Fibroblast of skin of abdomen (primary cell): ENCODE measurements at regions not wholly inside any gene's neighbourhood (a gene's known extent, or its start where the extent isn't known, plus 50 kb on each side); places are given as distances from the start of the nearest gene placed in this dataset.
"Not testable (repeated sequence)": the region's sequence is repeated elsewhere in the genome, so short reads cannot be mapped to it uniquely, and the experiment has no call there.

Experiments
- DNase-seq: peaks from one replicate; pipeline ENCODE4 v3.0.0-alpha.2; 2013

- DNase-seq: not testable (repeated sequence)
These were observed 162.8 kb upstream of the GJE1 start for GRCh38 chr6:141969768-141970415.

GRCh38 chr6:141969201-141969600 lies 163.5 kb upstream of the GJE1 start:
- DNase-seq: no peak

GRCh38 chr6:141968632-141969031 lies 164.1 kb upstream of the GJE1 start:
- no peak for DNase-seq

DNA sequence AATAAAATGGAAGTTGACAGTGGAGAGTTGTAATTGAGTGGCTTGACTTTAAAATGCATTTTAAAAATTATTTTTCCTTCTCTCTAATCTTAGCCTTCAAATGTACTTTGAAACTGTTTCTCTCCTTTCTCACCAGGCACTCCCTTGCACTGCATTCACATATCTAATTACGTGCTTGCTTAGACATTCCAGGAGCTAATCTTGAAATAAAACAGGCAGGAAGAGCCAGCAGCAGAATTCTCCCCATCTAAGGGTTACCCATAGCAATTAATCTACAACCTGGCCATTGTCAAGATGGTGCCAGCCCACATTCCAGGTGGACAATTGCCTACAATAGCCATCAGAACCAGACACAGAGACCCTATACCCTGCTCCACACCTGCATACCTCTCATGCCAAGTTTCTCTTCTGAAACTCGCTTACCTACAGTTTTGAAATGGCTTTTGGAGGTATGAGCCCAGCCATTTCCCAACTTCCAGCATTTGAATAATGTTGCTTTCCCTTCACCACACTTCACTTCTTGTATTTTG lies 167.6 kb upstream of the GJE1 start:
- DNase-seq: no peak

- DNase-seq: peak; percentile 4
These were observed 169.0 kb upstream of the GJE1 start for GRCh38 chr6:141963543-141964295.

GRCh38 chr6:141957271-141957670 lies 175.5 kb upstream of the GJE1 start:
- no peak for DNase-seq

GRCh38 chr6:141956868-141957267 lies 175.9 kb upstream of the GJE1 start:
- no peak for DNase-seq

- DNase-seq: peak; percentile 0
These were observed 176.5 kb upstream of the GJE1 start for GRCh38 chr6:141956046-141956761.

- DNase-seq: no peak
These were observed 179.7 kb upstream of the GJE1 start for GRCh38 chr6:141953072-141953471.

GRCh38 chr6:141946502-141946901 lies 186.2 kb upstream of the GJE1 start:
- no peak for DNase-seq

DNA sequence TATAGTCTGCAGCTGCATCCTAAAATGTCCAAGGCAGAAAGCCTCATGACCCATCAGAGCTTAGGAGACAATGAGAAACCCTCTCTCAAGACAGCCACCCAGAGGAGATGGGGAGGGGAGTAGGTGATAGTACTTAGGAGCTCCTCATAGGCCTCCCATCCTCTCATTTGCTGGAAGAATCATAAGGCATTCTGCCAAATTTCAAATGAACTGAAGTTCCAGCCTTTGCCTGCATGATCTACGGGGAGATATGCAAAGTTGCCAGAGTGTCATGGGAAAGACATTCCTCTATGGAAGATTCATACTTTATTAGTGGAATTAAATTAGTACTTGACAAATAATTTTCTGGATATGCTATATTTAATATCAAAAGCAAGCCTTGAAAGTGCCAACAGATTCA lies 194.1 kb upstream of the GJE1 start:
- no peak for DNase-seq

DNA sequence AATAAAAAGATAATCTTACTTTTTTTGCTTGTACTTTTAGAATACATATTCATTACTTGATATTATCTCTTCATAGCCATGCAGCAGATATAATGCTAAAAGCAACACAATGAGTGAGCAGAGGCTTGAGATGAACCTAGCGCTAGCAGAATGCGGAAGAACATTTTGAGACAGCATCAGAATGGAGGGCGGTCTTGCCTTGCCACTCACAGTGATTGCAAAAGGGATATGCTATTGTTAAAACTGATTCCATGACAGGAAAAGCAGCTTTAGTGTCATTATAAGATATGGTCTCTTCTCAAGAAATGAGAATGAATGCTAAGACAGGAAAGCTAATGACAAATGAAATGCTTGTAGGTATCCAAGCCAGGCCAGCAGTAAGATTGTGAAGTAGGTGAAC lies 200.0 kb upstream of the GJE1 start:
- DNase-seq: no peak

- not testable (repeated sequence) for DNase-seq
These were observed 206.4 kb upstream of the GJE1 start for GRCh38 chr6:141926200-141926900.

DNA sequence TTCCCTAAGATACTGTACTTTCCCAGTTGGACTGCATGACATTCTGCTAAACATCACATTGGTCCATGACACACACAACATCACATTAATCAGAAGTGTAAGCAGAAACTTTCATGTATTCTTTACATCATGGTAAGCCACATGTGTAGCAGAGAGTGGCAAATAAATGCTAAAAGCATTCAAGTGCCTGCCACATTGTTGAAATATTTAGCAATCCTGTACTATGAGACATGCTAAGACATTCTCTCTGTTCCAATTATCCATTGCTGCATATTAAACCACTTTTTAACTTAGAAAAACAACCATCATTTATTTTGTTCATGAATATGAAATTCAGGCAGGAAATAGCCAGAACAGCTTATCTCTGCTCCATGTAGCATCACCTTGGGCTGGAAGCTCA lies 207.7 kb upstream of the GJE1 start:
- peak; percentile 19 for DNase-seq

- DNase-seq: no peak
These were observed 209.8 kb upstream of the GJE1 start for GRCh38 chr6:141922898-141923297.

GRCh38 chr6:141916682-141917505 lies 215.8 kb upstream of the GJE1 start:
- DNase-seq: not testable (repeated sequence)

DNA sequence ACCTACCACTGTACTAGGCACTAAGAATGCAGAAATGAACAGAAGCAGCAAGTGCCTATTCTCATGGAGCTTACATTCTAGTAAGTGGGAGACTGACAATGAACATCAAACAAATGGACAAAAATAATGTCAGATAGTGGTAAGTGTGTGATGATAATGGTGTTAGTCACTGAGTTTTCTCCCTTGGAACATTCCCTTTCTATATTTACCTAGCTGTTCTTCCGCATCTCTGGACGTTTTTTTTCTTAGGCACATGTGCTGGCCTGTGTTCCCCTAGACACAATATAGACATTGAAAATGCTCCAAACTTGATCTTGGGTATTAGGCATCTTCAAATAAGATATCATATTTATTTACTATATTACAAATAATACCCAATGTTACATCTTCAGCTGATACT lies 218.1 kb upstream of the GJE1 start:
- DNase-seq: no peak

DNA sequence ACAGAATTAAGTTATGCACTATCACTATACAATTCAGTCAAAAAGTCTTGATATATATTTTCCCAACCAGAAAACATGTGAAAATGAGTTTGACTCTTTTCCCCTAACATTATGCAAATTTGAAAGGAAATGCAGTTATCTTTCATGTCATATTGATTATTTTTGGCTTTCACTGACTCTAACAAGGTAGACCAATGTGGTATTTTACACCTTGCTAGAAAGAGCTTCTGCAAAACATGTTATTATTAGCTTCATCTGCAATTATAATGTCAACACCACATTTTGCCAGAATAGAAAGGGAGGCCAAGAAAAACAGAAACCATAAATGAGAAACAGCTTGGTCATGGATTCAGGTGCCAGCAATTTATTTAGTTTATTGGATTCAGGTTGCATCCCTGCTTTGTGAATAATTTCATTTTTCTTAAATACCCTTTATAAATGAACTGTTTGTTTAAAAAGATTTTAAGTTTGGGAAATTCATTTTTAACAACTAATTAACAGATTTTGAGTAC lies 226.1 kb upstream of the GJE1 start:
- DNase-seq: no peak

DNA sequence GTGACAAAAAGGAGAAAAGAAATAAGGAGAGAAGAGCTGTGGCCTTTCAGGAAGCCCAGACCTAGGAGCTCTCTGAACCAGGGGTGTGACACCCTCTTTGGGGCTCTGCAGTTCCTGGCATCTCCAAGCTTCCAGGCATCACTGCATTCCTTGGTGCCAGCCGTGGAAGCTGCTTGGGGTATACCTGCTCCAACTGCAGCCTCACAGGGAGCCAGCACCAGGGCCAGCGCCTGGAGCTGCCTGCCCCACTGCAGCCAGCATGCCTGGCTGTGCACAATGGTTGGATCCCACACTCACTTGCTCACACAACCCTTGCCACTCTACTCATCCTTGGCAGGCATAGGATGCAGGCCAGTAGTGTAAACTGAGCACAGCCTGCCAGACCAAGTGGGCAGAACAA lies 242.1 kb upstream of the GJE1 start:
- no peak for DNase-seq

DNA sequence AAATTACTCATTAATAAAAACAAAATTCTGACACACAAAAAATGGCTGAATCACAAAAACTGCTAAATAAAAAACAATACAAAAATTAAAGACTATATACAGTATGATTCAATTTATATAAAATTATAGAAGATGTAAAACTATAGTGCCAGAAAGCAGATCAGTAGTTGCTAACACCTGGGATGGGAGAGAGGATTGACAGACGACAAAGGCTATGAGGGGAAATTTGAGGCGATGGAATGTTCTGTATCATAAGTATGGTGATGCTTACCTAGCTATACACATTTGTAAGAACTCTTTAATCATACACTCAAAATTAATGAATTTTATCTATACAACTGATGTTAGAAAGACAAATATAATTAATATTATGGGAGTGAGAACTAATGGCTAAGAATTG lies 247.9 kb upstream of the GJE1 start:
- no peak for DNase-seq

DNA sequence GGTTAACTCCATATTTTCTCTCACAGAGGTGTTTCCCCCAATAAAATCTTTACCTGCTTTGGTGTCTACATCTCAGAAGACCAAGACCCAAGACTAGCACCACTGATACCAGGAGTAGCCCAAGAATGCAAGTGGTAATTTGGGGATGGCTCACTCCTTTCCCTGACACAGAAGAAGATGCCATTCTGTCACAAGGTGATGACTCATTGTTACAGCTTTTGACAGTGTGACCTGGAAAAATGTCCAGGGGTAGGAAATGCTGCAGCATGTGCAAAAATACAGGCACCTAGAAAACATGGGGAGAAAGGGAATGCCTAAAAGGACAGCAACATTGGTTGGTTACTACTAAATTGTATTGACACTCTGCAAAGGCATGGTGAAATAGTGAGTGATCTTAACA lies 254.0 kb upstream of the GJE1 start:
- DNase-seq: no peak
